ENCODE measurements at regions not wholly inside any gene's neighbourhood (a gene's known extent, or its start where the extent isn't known, plus 50 kb on each side); places are given as distances from the start of the nearest gene placed in this dataset.

GRCh38 chrX:4622486-4623167, 909.2 kb upstream of the PRKX start:
- TF ChIP-seq CTCF (conservative IDR thresholded peaks at IDR 0.05; ENCODE audit: low read depth, low read length) (no peak), EZH2 (IDR thresholded peaks at IDR 0.05; ENCODE audit: low read length, unreplicated experiment) (no peak), EZH2phosphoT487 (IDR thresholded peaks at IDR 0.05; ENCODE audit: borderline replicate concordance, low read length) (no peak)
